Endothelial cell of hepatic sinusoid (primary cell): ENCODE measurements at regions not wholly inside any gene's neighbourhood (a gene's known extent, or its start where the extent isn't known, plus 50 kb on each side); places are given as distances from the start of the nearest gene placed in this dataset.

Experiments used
- in situ Hi-C: cut with HindIII; loops from 2 replicates; pipeline ENCODE4 v1.10.0; 2017; ENCODE audit warnings: low sequenced_read_pairs

DNA sequence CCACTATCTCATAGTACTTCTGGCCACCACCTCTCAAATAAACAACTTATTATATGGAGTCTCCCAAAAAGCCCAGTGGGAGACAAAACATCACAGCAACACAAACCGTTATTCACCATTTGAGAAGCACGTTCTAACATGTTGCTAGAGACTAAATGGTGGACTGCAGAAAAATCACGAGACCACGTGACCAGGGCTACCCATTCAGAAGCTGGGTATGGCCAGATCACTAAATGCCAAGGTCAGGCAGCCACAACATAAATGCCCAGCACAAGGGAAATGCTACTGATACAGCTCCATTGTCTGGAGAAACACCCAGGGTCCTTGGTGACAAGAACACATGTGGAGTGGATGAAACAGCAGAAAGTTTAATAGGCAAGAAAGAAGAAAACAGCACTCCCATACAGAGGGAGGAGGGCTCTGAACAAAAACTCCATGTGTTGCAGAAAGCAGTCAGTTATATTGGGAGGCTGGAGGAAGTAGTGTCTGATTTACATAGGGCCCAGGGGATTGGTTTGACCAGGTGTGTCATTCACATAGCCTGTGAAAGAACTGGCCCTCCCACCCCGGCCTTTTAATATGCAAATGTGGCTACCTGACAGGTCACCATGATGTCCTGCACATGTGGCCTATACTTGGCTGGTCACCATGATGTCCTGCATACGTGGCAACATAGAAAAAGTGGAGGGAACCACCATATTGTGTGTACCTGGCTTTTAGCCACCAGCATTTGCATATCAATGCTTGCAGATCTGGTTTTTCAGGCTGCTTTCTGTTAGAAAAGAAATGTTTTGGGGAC, 97.2 kb downstream of the TRIM36 start:
- in situ Hi-C loops, result no loop called here

GRCh38 chr5:115070737-115071136, 99.0 kb downstream of the TRIM36 start:
- in situ Hi-C loops, result no loop called here

GRCh38 chr5:115069087-115069968, 100.4 kb downstream of the TRIM36 start:
- in situ Hi-C loops, result no loop called here

DNA sequence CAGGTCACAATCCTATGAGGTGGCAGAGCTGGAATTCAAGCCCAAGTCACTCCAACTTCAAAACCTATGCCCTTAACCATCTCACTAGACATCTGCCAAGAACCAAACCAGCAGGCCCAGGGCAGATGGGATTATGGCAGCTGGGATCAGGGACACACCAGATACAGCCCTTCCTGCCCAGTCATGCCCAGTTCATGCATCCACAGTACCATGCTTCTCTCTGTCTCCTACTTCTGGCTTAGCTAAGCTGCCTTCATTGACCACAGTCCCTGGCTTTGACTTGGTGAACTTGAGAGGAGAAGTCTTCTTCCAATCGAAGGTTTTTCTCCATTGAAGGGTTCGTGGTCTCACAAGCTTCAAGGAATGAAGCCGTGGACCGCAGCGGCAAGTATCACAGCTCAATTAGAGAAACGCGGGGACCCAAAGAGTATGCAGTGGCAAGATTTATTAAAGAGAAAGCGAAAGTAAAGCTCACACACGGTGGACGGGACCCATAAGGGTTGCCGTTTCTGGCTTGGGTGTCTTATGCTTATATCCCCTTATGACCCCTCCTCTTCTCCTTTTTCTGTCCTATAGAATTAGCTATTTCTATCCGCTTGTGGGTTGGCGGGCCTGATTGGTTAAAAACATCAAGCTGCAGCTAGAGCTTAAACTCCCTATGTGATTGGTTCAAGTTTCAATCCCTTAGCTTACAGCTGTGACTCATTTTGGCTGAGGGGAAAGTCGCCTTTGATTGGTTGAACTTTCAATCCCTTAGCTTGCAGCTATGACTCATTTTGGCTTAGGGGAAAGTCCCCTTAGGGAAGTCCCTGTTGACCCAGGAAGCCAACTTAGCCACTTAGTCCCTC, 101.2 kb downstream of the TRIM36 start:
- in situ Hi-C loops, result no loop called here

DNA sequence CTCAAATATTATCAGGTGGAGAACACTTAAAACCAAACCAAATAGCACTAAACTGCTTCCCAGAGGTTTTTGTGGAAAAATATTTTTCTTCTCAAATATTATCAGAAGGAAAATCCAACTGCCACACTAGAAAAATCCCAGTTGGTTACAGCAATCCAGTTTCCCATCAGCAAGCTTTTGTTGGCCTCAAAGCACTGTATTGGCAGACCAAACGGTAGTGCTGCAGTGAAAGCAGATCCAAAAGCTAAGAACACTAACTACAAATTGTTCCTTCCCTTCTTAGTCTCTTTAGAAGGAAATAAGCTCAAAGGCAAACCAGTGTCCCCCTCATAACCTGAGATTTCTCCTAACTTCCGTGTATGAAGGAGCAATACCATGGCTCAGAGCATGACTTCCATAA, 105.3 kb downstream of the TRIM36 start:
- in situ Hi-C loops, result no loop called here

DNA sequence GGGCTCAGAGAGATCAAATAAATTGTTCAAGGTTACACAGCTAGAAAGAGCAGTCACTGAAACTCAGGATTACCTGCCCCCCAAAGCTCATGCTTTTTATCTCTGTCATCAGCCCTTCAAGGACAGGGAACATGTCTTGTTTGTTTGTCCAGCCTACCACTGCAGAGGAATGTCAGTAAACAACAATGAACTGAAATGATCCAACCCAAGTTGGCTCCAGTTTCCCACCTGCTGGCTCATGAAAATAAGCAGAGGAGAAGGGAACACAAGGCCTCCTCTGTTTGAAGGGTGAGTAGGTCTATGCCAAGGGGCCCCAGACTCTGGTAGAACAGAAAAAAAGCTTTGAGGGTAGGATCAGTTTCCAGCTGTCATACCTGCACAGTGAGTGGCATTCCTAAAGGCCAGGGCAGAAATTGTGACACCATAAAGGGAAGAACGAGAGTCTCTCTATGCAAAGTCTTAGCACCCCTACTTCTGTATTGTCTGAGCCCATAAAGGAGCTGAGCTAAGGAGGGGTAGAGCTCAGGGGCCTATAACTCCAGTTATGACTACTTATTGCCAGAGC, 115.2 kb downstream of the TRIM36 start:
- in situ Hi-C loops, result no loop called here

- in situ Hi-C loops, result no loop called here
Measured at GRCh38 chr5:115052948-115053347, 116.8 kb downstream of the TRIM36 start.

DNA sequence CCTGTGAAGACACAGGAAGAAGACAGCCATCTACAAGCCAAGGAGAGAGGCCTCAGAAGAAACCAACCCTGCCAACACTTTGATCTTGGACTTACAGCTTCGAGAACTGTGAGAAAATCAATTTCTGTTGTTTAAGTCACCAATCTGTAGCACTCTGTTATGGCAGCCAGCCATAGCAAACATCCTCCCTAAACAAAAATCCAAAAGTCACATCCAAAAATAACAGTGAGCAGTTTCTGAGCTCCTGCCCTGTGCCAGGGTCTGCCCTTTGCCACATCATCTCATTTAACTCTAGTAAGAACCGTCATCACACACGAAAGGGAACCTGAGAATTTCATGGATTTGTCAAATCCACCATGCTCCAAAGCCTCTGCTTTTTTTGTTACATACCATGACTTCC, 118.8 kb downstream of the TRIM36 start:
- in situ Hi-C loops, result no loop called here

DNA sequence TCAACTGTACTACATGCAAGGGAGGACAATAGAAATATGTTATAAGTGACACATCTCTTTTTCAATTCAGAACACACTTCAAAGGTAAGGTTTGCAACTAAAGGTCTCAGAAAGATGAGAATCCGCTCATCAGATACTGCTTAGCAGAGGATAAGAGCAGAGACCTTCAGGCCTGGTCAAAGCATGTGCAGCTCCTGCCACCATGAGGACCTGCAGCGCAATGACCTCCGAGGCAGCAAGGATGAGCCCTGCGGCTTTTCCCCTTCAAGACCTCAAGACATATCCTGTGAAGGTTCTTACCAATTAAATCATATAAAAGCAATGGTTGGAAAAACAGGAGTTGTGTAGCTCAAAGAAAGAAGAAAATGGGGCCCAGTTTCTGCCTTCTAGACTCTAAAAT, 135.8 kb downstream of the TRIM36 start:
- in situ Hi-C loops, result no loop called here

DNA sequence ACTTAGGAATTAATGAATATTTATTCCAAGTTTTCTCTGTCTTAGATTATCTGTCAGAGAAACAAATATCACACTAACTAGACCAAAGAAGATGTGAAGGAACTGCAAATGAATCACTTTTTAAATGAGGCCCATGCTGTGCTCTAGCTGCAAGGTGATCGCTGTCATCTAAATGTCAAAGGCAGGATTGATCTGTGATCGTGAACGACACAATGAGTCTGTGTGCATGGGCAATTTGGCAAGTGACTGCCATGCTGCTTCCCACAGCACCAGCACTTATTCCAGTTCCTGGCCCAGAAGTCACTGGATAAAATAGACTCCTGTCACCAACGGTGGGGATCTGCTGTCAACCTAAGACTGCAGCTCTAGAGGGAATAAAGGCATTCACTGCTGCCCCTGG, 141.2 kb downstream of the TRIM36 start:
- in situ Hi-C loops, result no loop called here

DNA sequence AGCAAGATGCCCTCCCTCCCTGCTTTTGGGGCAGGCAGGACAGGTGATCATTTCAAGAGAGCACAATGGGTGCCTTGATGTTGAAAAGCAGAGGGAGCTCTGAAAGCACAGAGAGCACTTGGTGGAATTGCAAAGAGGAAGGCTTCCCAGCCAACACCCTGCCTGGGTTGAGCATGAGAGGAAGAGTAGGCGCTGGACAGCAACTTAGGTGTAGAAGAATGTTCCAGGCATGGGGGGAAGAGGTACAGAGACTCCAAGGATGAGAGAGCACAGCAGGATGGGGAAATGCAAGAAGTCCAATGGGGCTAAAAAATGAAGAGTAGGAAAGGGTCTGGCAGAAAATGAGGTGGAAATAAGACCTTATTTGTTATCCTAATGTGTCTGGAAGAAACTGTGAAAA, 144.8 kb downstream of the TRIM36 start:
- in situ Hi-C loops, result no loop called here

DNA sequence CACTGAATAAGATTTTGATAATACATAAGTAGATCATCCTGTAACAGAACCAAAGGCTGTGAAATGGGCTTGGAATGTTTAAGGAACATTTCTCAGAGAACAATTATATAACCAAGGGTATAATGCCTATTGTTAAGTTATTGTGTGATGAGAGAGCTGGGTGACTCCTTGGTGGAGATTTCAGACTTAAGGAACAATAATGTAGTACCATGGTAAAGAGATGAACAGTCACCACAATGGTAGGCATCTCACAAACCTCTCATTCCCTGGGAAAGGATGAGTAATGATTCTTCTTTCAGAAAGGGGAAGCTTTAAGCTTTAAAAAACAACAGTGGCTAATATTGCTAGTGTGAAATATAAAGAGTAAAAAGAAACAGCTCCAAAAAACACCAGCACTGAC, 147.4 kb downstream of the TRIM36 start:
- in situ Hi-C loops, result no loop called here

- in situ Hi-C loops, result no loop called here
Measured at GRCh38 chr5:115016646-115017045, 153.1 kb downstream of the TRIM36 start.

- in situ Hi-C loops, result no loop called here
Measured at GRCh38 chr5:114999176-114999575, 170.5 kb downstream of the TRIM36 start.

GRCh38 chr5:114989512-114989911, 180.2 kb downstream of the TRIM36 start:
- in situ Hi-C loops, result no loop called here

DNA sequence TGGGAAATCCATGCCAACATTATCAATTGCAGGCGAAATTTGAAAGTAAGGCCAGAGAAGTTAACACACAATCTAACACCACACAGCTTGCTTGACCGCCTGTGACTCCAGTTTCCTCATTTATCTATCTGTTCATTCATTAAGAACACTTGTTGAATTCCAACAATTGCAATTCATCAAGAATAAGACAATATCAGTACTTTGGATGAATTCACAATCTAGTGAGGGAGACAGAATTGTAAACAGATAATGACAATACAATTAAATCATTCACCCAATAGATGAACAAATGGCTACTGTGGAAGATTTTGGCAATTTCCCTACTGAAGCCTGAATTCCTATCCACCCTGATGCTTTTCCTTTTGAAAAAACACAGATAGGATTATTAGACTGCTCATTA, 181.6 kb downstream of the TRIM36 start:
- in situ Hi-C loops, result no loop called here

DNA sequence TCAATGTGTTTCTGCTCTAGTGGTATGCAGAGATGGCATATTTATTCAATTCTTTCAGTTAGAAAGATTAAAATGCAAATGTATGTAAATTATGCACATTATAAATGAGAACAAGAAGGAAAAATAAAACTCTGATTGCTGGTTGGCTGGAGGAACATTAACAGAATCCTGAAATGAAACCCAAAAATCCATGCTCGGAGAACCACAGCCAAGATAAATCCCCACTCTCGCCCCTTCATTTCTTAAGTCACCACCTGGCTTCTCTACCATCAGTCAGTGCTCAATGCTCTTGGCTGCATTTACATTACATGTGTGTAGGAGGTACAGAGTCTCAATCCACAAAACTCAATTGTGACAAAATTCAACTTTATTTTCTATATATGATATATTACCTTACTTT, 184.9 kb downstream of the TRIM36 start:
- in situ Hi-C loops, result no loop called here

GRCh38 chr5:114981111-114981510, 188.6 kb downstream of the TRIM36 start:
- in situ Hi-C loops, result no loop called here

DNA sequence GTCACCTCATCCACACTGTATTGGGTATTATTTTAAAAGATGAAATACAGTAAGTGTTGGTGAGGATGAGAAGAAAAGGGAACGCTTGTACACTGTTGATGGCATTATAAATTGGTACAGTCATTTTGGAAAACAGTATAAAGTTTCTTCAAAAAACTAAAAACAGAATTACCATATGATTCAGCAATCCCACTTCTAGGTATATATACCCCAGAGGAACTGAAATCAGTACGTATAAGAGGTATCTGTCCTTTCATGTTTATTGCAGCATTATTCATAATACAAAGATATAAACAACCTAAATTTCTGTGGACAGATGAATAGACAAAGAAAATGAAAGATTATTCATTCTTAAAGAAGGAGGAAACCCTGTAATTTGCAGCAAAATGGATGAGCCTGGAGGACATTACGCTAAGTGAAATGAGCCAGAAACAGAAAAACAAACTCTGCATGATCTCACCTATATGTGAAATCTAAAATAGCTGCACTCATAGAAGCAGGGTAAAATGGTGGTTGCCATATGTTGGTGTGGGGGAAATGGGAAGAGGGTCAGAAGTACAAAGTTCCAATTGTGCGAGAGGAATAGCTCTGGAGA, 191.6 kb downstream of the TRIM36 start:
- in situ Hi-C loops, result no loop called here

- in situ Hi-C loops, result no loop called here
Measured at GRCh38 chr5:114969482-114969881, 200.2 kb downstream of the TRIM36 start.

DNA sequence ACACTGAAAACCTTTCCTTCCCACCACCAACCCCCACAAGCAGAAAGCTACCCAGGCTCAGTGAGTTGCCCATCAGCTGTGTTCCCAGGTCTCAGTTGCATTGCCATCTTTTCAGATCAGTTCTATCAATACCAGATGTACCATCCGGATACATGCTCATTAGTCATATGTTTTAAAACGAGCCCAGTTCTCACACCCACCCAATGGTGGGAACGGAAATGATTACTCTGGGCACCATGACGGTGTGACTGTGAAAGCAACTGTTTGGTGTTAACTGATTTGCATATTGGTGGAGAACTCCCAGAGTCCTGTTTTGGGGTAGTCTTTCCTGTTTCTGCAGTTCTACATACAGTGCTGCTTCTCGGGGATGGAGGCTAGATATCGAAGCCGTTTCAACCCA, 212.3 kb downstream of the TRIM36 start:
- in situ Hi-C loops, result no loop called here
